ENCODE measurements at regions not wholly inside any gene's neighbourhood (a gene's known extent, or its start where the extent isn't known, plus 50 kb on each side); places are given as distances from the start of the nearest gene placed in this dataset.

DNA sequence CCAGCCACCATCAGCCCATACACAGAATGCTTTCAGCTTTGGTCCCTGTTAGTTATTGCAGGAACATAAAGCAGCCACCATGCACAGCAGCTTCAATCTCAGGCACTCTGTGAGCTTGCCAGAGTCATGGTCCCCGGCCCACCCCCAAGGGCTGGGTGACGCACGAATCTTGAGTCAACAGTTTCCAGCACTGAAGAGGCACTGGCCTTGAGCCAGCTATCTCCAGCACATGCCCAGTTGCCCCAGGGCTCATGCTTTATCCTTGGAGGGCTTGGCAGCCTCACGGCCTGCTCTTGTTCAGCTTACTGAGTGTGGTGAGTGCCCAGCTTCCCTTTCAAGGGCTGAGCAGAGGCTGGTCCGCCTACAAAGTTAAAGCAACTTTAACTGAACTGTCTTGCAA, 200.7 kb upstream of the RAB4A start:
- DNase-seq = no peak

DNA sequence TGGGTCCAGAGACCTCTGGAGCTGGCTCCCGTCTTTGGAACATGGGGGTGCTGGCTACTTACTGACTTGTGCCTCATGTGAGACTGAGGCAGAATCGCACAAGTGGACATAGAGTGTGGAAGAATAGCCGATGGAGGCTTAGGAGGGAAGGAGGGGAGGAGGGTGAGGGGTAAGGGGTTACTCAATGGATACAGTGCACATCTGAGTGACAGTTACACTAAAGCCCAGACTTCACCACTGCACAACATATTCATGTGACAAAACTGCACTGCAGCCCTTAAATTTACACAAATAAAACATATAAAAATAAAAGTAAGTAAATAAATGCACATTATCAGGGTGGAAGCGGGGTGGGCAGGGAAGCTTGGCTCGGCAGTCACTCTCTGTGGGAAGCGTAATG, 197.7 kb upstream of the RAB4A start:
- no peak for DNase-seq

DNA sequence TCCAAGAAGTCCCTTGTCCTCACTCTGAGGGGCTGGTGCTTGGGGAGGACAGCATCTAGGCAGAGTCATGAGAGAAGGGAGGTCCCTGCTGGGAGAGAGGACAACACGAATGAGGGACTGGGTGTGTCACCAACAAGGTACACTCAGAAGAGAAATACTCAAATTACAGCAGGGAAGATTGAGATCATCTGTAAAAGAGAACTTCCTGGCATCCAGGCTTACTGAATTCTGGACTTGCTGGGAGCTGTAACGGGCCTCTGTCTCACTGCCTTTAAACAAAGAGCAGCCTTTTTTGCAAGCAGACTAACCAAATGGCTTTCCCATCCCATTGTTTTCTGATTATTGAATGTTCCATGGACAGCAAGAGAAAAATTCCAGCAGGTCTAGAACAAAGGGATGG, 195.7 kb upstream of the RAB4A start:
- DNase-seq = no peak

DNA sequence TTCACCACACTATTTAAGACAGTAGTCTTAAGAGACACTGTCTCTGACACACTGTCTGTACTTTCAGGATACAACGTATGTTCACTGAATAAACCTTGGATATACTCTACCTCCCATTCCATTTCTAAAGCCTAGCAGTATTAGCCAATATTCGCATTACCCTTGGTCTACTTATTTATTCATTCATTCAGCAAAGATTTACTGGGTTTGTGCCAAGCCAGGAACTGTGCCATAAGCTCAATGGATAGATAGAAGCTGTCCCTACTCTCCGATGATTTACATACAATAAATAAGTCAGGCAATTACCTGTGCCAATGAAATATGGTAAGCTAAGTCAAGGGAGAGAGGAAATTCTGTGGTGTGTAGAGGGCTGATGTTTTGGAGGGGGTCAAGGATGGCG, 195.2 kb upstream of the RAB4A start:
- DNase-seq = no peak

DNA sequence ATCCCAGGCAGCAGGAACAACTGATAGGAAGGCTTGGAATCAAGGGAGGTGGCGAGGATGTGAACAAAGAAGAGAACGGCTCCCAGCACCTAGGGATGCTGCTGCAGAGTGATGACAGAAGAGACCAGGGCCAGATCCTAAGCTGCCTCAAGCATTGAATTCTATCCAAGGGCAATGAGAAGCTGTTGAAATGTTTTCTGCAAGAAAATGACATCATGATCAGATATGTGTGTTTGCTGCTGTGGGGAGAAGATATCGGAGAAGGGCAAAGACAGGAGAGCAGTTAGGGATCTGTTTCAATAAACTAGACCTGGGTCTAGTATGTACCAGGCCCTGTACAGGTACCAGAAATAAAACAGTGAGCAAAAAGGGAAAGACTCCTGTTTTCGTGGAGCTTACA, 194.7 kb upstream of the RAB4A start:
- DNase-seq = no peak

DNA sequence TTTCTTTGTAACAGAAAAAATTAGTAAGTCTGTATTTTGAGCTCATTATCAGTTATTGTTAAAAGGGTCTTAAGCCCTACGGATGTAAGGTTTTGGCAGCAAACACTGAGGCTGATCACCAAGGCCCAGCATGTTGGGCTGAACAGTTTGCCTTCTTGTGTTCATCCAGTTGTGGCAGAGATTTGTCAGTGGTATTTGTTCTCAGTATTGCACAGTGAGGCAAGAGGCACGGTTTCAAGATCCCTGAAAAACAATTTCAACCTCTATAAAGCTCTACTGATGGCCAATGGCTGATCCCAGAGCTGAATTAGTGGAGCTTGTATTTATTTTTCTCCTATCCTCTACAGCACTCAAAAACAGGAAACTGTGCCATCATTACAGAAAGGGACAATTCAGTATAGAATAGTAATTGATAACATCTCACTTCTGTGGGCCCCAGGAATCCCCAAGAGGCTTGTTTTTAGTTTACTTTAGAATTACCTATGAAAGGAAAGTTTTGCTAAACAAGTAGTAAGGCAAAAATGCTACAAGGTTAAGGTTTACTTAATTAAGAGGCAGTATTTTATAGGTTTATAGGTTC, 191.8 kb upstream of the RAB4A start:
- no peak for DNase-seq

DNA sequence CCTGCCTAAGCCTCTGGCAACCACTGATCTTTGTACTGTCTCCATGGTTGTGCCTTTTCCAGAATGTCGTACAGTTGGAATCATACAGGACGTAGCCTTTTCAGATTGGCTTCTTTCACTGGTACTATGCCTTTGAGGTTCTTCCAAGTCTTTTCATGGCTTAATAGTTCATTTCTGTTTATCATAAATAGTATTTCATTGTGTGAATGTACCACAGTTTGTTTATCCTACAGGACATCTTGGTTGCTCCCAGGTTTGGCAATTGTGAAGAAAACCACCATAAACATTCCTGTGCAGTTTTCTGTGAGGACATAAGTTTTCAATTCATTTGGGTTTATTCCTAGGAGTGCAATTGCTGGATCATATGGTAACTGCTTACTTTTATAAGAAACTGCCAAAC, 190.6 kb upstream of the RAB4A start:
- DNase-seq = no peak

DNA sequence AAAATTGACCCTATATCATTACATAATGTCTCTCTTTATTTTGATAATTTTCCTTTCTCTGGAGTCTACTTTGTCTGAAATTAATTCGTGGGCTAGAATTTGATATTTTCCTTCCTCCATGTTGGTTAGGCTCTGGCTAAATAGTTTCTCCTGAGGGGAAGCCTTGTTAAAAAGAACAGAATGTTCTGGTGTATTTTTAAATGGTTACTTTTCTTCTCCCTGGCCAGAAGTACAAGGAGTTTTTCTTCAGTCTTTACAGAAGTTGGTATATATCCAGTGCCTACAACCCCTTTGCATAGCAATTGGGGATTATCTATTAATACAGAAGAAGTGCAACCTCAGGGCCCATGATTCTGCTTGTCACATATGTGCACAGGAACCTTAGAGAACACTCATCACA, 185.6 kb upstream of the RAB4A start:
- no peak for DNase-seq

DNA sequence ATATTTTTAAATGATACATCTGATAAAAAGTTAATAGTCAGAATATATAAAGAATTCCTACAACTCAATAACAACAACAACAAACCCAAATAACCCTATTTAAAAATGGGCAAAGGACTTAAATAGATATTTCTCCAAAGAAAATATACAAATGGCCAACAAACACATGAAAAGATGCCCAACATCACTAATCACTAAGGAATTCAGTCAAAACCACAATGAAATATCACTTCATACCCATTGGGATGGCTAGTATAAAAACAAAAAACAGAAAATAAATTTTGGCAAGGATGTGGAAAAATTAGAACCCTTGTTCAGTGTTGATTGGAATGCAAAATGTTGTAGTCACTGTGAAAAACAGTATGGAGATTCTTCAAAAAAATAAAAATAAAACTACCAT, 184.8 kb upstream of the RAB4A start:
- DNase-seq = no peak

DNA sequence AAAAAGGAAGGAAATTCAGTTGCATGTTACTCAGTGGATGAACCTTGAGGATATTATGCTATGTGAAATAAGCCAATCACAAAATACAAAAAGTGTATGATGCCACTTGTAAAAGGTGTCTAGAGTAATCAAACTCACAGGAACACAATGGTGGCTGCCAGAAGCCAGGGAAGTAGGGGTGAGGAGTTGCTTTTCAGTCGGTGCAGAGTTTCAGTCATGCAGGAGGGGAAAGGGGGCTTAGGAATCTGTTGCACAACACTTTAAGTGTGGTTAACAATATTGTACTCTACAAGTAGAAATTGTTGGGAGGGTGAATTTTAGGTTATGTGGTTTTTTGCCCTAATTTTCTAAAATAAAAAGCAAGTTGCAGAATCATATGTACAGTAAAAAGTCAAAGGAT, 184.2 kb upstream of the RAB4A start:
- DNase-seq = no peak

DNA sequence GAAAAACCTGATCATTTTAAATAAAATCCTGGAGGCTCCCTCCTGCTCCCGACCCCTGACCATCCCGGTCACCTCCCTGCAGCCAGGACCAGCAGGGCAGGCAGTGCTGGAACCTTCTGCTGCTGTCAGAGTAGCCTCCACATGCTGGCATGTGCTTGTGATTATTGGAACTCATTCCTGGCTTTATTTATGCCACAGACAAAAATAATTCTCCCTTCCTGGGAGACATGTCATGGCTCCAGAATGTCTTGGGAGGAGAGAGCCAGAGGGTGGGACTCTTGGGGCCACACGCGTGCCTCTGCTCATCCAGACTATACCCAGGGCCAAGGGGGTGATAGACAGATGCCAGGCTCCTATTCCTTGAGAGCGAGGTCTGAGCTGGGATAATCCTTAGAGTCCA, 183.6 kb upstream of the RAB4A start:
- no peak for DNase-seq

DNA sequence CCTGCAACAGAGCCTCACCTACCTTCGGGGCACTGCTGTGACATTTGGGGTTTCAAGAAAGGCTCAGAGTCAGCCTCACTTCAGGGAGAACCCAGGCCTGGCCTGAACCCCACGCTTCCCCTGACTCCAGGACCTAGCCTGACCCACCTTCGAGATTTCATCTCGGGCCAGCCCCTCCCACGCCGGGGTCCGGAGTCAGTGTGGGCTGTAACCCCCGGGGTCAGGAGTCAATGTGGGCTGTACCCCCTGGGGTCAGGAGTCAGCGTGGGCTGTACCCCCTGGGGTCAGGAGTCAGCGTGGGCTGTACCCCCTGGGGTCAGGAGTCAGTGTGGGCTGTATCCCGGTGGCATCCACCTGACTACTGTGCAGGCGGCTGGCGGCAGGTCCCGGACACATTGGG, 183.0 kb upstream of the RAB4A start:
- DNase-seq = no peak

DNA sequence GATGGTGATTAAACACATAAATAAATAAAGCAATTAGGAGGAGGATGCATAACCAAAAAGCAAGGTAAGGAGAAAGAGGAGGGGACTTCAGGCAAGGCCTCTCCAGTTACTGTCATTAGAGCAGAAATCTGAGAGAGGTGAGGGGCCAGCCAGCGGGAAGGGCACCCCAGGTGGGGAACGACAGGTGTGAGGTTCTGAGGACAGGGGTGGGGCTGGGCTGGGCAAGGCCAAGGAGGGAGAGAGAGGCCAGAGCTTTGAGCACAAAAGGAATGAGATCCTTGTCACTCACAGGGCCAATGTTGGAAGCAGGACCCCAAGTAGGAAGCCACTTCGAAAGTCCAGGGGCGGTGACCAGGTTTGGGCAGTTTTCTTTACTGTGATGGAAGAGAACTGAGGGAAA, 182.2 kb upstream of the RAB4A start:
- DNase-seq = no peak

DNA sequence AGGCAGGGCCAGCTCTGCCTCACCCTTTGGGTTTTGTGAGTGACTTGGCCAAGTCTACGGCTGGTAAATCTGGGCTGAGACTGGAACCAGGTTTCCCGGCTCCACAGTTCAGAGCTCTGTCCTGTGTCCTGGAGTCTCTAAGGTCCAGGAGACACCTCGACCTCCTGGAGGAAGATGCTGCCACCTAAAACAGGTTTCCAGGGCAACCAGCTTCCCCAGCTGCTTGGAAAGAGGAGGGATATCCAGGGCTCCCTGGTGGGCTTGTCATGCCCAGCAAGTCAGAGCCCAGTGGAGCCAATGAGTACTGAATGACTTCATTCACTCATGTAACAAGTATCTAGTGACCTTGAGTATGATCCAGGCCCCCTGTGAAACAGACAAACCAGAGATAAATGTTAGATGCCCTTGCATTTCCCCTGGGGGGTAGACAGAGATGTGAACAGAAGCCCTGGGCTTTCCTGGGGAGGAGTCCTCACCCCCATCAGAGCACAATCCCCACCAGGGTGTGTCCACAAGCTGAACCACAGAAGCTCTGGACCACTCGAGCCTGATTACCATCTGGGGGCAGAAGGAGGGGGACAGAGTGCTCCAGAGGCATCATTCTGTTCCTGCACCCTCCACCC, 181.2 kb upstream of the RAB4A start:
- DNase-seq = no peak

DNA sequence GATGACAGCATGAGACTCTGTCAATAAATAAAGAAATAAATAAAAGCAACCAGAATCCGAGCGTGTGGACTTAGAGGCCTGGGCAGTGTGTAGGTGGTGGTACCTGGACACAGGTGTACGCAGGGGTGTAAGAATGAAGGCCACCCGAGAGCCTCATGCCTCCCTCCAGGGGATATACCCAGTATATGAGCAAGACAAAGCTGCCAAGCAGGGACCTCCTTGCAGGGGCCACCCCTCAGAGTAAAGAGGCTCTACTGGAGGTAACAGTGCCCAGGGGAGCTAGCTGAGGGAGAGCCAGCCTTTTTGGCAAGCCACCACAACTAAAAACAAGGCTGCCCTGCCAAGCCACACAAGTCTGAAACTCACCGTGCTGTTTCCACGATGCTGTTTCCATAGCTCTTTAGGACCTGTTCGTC, 179.2 kb upstream of the RAB4A start:
- no peak for DNase-seq

DNA sequence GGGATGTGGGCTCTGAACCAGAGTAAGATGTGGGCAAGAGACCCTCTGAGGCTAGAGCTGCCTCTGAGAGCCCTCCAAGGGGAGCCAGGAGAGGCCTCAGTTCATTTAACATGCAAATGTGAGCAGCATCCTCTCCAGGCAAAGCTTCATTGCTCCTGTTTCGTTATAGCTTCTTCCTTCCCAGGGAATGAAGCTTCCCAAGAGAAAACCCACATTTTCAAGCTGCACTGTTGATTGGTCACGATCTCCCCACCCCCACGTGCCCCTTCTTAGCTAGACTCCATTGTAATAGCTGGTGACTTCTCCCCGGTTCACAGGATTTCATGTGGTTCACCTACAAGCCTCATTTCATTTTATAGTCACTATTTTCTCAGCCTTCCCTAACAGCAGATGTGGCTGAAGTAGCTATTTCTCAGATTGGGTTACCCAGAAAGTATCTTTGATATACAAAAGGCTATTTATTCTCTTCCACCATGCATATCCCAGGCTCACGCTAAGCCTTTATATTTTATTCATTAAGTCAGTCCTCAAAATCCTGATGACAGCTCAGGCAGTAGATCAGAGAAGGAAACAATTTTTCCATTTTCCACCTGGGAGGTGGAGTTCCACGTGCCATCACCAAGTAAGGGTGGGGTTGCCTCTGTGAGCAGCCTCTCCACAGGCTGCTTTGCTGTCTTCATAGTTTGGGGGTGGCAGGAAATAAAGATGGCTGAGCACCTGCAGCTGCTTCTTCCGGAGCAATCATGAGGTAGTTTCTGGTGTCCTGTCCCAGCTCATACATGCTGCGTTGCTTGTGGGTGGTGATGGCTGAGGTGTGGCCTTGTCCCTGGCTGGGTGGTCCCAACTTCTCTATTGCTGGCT, 178.3 kb upstream of the RAB4A start:
- DNase-seq = no peak

DNA sequence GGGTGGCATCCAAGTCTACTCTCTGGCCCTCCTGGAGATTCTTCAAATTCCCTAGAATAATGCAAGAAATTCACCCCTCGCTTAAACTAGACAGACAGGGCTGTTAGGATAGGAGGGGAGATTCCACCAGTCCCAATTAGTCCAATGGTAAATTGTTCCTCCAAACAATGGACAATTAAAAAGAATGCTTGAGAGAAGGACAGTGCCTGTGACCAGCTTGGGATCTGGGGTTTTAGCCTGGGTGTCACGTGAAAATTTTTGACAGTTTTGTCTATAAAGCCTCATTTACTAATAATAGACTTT, 177.7 kb upstream of the RAB4A start:
- DNase-seq = no peak

DNA sequence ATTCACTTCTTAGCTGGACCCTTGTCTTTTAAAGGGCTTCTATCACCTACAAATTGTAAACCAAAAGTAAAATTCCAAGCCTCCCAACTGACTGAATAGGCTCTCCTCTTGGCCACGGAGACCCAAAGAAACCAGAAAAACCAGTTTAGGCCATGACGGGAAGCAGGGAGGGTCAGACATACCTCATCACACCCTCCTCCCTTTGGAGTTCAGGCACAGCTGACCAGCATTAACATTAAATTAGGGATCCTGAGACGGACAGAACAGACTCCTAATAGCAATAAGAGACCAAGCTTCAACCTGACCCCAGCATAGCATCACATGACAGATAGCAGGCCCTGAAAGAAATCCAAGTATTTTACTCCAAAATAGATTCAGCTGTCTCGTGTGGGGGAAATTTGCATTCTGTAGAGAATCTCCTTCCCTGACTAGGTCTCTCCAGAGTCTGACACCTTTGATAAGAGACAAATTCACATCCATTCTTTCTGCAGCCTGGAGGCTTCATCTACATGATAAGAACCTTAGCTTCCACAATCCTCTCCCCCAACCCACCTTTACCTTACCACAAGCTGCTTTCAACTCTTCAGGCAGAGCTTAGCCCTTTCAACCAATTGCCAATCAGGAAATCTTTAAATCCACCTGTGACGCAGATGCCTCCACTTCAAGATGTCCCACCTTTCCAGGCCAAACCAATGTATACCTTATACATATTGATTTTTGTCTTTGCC, 177.1 kb upstream of the RAB4A start:
- no peak for DNase-seq

DNA sequence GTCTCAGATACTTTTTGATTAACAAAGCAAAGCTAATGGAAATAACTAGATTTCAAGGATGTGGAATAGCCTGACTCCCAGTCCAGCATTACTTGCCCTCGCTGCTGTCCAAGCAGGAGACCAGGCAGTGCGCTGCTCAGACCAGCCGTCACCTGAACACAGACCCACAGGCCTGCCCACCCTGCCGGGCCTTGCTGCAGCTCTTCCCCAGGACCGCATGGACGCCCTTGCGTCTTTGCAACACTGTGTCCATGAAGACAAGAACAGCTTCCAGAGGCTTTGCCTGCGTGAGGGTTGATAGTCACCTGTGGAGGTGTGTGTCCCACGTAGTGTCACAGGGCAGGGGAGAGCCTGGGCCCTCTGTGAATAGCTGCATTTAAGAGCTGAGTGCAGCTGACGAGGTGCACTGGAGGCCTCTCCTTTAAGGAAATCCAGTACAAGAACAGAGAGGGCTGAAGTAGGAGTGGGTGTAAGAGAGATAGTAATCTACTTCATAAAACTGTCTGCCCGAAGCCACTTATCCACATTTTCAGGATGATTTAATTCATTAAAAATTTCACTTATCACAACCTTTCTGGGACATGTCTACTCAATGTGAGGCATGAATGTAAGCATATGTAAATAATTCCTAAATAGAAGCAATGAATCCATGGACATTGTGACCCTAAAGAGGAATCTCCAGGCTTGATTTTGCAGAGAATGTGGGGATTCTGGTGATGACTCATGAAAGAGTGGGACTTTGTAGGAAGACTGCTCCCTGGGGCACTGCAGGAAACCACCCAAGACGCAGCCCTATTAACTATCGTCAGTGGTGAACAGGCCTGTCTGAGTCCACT, 176.2 kb upstream of the RAB4A start:
- DNase-seq = no peak

DNA sequence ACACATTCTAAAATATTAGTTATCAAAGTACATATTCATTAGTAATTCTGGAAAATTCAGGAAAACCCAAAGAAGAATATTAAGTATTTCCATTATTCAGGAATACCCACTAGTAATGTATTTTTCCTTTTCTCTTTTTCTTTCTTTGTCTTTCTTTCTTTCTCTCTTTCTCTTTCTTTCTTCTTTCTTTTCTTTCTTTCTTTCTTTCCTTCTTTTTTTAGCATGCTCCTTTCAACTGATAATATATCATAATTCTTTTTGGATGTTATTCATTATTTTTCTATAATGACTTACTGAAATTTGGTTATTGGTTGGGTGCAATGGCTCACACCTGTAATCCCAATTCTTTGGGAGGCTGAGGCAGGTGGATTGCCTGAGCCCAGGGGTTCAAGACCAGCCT, 175.6 kb upstream of the RAB4A start:
- no peak for DNase-seq

DNA sequence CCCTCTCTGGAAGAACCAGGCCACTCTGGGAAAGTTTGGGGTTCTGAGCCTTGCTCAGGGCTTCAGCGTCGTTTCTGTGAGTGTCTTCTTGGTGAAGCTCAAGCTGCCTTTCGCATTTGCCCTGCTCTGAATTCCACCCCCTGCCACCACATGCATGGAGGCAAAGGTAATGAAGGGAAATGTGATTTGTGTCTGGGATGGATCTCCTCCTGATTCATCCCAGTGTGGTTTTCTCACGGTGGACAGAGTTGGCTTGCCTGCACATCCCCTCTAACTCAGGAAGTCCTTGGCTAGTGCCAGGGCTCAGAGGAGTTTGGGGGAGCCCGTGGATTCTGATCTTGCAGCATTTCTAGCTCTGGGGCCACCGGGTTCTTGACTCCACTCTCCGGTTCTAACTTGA, 173.6 kb upstream of the RAB4A start:
- DNase-seq = no peak

DNA sequence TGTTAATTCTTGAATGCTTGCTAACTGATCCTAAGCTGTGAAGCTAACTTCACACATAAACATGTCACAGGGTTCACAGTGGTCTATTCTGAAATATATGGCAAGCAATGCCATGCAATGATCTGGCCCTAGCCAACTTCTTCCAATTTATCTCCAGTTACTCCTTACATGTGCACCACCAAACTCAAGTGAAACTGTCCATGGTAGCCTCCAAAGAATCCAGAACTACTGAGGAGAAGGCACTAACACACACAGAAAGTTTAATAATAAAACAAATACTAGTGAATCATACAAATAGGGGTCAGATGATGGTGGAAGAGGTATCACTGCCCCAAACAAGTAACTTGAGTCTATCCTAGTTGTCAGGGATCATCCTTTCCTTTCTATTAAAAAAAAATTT, 172.6 kb upstream of the RAB4A start:
- no peak for DNase-seq

Data from CD4-positive, alpha-beta T cell treated with Interleukin-10 for 1 hour (primary cell).